8988T (cell line): ENCODE measurements at regions not wholly inside any gene's neighbourhood (a gene's known extent, or its start where the extent isn't known, plus 50 kb on each side); places are given as distances from the start of the nearest gene placed in this dataset.
A peak's percentile ranks its signal among the peaks of the same experiment; 100 is the strongest.
"Not testable (repeated sequence)": the region's sequence is repeated elsewhere in the genome, so short reads cannot be mapped to it uniquely, and the experiment has no call there.

ENCODE experiments used
- DNase-seq: peaks from one replicate; pipeline ENCODE4 v3.0.0; 2011

- DNase-seq: no peak
Measured at GRCh38 chr12:119931402-119931801, 54.3 kb upstream of the CIT start.

- DNase-seq: no peak
Measured at GRCh38 chr12:119932921-119933320, 55.8 kb upstream of the CIT start.

GRCh38 chr12:119934780-119935179 is 54.3 kb upstream of the BICDL1 start:
- not testable (repeated sequence) for DNase-seq

DNA sequence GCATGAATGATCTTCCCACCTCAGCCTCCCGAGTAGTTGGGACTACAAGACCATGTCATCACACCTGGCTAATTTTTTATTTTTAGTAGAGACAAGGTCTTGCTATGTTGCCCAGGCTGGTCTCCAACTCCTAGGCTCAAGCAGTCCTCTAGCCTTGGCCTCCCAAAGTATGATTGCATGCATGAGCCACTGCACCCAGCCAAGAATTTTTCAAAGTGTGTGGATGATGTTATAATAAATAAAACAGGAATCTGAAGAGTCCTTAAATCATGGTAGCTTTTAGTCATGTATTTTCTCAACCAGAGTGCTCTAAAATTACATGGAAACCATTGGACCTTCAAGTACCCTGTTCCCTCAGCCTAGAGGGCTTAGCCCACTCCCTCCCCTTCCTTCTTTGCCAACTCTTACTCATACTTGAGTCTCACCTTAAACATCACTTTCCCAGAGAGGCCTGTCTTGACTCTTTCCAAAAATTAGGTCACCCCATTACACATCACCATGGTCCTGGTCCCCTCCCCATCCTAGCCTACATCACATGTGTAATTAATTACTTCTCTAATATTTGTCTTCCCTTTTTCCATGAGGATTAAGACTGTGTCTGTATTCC is 52.2 kb upstream of the BICDL1 start:
- DNase-seq: no peak

GRCh38 chr12:119938049-119938667 is 50.9 kb upstream of the BICDL1 start:
- peak; percentile 60 for DNase-seq
